D721Med (cell line): ENCODE measurements at regions not wholly inside any gene's neighbourhood (a gene's known extent, or its start where the extent isn't known, plus 50 kb on each side); places are given as distances from the start of the nearest gene placed in this dataset.

ENCODE experiments used
- DNase-seq: peaks from one replicate; pipeline ENCODE4 v3.0.0; 2011; ENCODE audit warnings: low spot score; ENCODE audit not compliant: insufficient read length
- FAIRE-seq: peaks from 2 replicates; lab custom pipeline; 2011; peaks lifted over from hg19 to GRCh38; lab: Jason Lieb, UNC
- CTCF ChIP-seq: IDR thresholded peaks from 2 replicates; pipeline ENCODE4 v1.5.1; 2012; ENCODE audit warnings: mild to moderate bottlenecking, control low read depth; ENCODE audit not compliant: insufficient read depth; ENCODE audit errors: missing control alignments

GRCh38 chr13:105904034-105904742, 631.3 kb downstream of the EFNB2 start:
- DNase-seq, result no peak
- TF ChIP-seq CTCF, result no peak
- no peak for FAIRE-seq

DNA sequence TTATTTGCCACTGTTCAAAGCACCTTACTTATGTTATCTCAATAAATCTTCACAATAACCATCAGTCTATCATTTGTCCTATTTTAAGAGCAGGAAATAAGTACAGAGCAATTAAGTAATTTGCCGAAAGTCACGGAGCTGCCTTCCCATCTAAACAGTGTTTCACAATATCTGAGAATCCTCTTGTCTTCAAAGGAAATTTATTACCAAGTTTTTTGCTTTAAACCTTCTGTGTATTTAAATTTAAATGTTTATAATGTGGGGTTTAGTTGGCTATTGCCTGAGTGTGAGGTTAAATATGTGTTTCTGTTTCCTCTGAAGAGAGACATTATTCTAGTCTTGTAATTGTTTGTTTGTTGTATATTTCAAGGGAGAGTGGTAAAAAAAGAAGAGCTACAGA, 633.1 kb downstream of the EFNB2 start:
- no peak for FAIRE-seq
- no peak for DNase-seq
- no peak for TF ChIP-seq CTCF

- DNase-seq, result no peak
- no peak for TF ChIP-seq CTCF
- no peak for FAIRE-seq
Measured at GRCh38 chr13:105897575-105897974, 637.9 kb downstream of the EFNB2 start.

- no peak for TF ChIP-seq CTCF
- FAIRE-seq (no peak), DNase-seq (no peak)
Measured at GRCh38 chr13:105894697-105895096, 640.8 kb downstream of the EFNB2 start.

GRCh38 chr13:105890509-105890908, 645.0 kb downstream of the EFNB2 start:
- no peak for FAIRE-seq
- no peak for DNase-seq
- TF ChIP-seq CTCF, result no peak

DNA sequence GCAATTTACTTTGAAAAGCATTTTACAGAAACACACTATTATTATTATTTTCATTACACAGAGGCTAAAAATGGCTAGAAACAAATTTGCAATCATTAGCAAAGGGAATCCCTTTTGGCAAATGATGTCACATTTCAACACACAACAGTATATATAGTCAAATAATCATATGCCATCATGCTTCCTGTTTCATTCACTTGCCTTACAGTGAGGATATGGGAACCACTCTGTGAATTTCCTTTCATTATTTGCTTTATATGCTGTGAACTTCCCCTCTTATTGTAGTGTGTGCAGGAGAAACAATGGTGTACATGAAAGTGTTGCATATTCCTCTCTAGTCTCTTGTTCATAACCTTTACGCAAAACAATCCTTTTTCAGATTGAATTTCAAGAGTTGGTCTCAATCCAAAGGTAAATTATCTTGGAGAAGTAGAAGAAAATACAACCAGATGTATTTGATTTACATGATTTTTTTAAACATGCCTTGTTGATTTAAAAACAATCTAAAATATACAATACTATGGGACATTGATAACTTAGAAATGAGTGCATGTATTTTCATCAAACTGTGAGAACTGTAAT, 657.3 kb downstream of the EFNB2 start:
- FAIRE-seq (no peak), DNase-seq (no peak)
- no peak for TF ChIP-seq CTCF

DNA sequence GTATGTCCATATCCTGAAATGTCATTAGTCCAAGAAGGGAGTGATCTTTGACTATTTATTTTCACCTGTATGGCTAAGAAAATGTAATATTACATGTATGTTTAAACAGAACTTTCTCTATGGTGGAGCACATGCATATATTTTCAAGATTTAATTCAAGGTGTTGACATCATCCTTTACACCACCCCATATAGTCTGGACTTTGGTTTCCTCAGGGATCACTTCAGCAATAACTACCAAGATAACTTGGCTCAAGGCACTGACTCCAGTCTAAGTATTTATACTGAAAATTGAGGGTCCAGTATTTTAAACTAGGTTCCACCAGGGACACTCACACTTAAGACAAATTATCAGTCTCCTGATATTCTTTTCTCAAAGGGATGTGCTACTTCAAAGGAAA, 660.6 kb downstream of the EFNB2 start:
- FAIRE-seq (no peak), DNase-seq (no peak)
- no peak for TF ChIP-seq CTCF
